ENCODE measurements at regions not wholly inside any gene's neighbourhood (a gene's known extent, or its start where the extent isn't known, plus 50 kb on each side); places are given as distances from the start of the nearest gene placed in this dataset.

DNA sequence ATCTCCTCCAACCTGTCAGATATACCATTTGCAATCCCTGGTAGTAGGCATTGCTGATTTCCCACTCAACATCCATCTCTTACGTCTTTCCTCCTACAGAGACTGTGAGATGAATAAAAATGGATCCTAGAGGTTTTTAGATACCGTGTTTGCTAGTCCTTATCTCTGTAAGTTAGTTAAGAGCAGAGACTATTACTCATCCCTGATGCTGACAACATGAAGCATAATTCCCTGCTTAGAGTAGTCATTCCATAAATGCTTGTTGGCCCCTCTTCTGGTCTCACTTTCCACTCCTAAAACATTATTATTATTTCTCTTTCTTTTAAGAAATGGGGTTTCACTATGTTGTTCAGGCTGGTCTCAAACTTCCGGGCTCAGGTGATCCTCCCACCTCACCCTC, 136.2 kb downstream of the RTP4 start:
- Histone ChIP-seq H3K79me2 (replicated peaks; ENCODE audit: insufficient read depth) (no peaks in the 10 kb centered on the region), H2AFZ (no peak overlapping the region), H3K4me2 (no peak overlapping the region), H4K20me1 (replicated peaks; ENCODE audit: insufficient read depth) (no peaks in the 10 kb centered on the region), H3K27me3 (ENCODE audit: insufficient read depth) (no peaks in the 10 kb centered on the region), H3K27ac (ENCODE audit: low read depth) (no peak overlapping the region), H3K4me1 (ENCODE audit: insufficient read depth) (peaks cover 10% of the 10 kb centered on the region), H3K4me3 (no peak overlapping the region), H3K36me3 (ENCODE audit: insufficient read depth) (no peaks in the 10 kb centered on the region), H3K9me2 (ENCODE audit: insufficient read depth) (no peaks in the 10 kb centered on the region; the same call in 1 of the 2 replicates), H3F3A (replicated peaks; ENCODE audit: low read depth) (no peaks in the 10 kb centered on the region)
- no peak overlapping the region for H3K27ac Mint-ChIP-seq
- H3K27me3 Mint-ChIP-seq (ENCODE audit: insufficient read depth, low read depth, poor library complexity): peaks cover 2% of the 10 kb centered on the region
- TF ChIP-seq ZNF331 (CRISPR knock-in tag; IDR thresholded peaks at IDR 0.05; ENCODE audit: low read depth) (no peak), EZH2 (IDR thresholded peaks at IDR 0.05; ENCODE audit: low read depth, unreplicated experiment) (no peak), JUNB (IDR thresholded peaks at IDR 0.05; ENCODE audit: unreplicated experiment) (no peak), ZNF114 (CRISPR knock-in tag; IDR thresholded peaks at IDR 0.05) (no peak), NANOG (IDR thresholded peaks at IDR 0.05; ENCODE audit: borderline replicate concordance) (no peak), STAT1 (IDR thresholded peaks at IDR 0.05; ENCODE audit: unreplicated experiment) (no peak)
- H3K9me3 Mint-ChIP-seq: no peaks in the 10 kb centered on the region
- H3K36me3 Mint-ChIP-seq (ENCODE audit: low read depth): no peaks in the 10 kb centered on the region
- peaks cover 10% of the 10 kb centered on the region; the same call in 2 of the 3 replicates for H3K4me1 Mint-ChIP-seq
- DNase-seq (ENCODE audit: low spot score): no peak
- no peak for ATAC-seq
- H3K4me3 Mint-ChIP-seq: no peak overlapping the region

GRCh38 chr3:187498211-187498724, 130.1 kb downstream of the RTP4 start:
- H3K36me3 Mint-ChIP-seq (ENCODE audit: low read depth): peaks cover 9% of the 10 kb centered on the region; the same call in 2 of the 3 replicates
- no peak overlapping the region for H3K4me3 ChIP-seq
- no peak overlapping the region for H3K4me2 ChIP-seq
- H3K79me2 ChIP-seq (replicated peaks; ENCODE audit: insufficient read depth): no peaks in the 10 kb centered on the region
- H4K20me1 ChIP-seq (replicated peaks; ENCODE audit: insufficient read depth): no peaks in the 10 kb centered on the region
- H3K27ac ChIP-seq (ENCODE audit: low read depth): no peak overlapping the region
- H3K27me3 Mint-ChIP-seq (ENCODE audit: insufficient read depth, low read depth, poor library complexity): no peaks in the 10 kb centered on the region
- ATAC-seq (no peak), DNase-seq (ENCODE audit: low spot score) (no peak)
- H3K27me3 ChIP-seq (ENCODE audit: insufficient read depth): no peaks in the 10 kb centered on the region
- H3F3A ChIP-seq (replicated peaks; ENCODE audit: low read depth): no peaks in the 10 kb centered on the region
- H3K4me1 Mint-ChIP-seq: no peaks in the 10 kb centered on the region
- peaks cover 19% of the 10 kb centered on the region for H3K9me3 Mint-ChIP-seq
- no peak overlapping the region for H3K4me3 Mint-ChIP-seq
- H2AFZ ChIP-seq: no peak overlapping the region
- no peaks in the 10 kb centered on the region for H3K4me1 ChIP-seq (ENCODE audit: insufficient read depth)
- peaks cover 12% of the 10 kb centered on the region; the same call in 1 of the 2 replicates for H3K9me2 ChIP-seq (ENCODE audit: insufficient read depth)
- H3K27ac Mint-ChIP-seq: no peak overlapping the region
- H3K36me3 ChIP-seq (ENCODE audit: insufficient read depth): peaks cover 4% of the 10 kb centered on the region
- TF ChIP-seq NANOG (IDR thresholded peaks at IDR 0.05; ENCODE audit: borderline replicate concordance) (no peak), STAT1 (IDR thresholded peaks at IDR 0.05; ENCODE audit: unreplicated experiment) (no peak), EZH2 (IDR thresholded peaks at IDR 0.05; ENCODE audit: low read depth, unreplicated experiment) (no peak), ZNF331 (CRISPR knock-in tag; IDR thresholded peaks at IDR 0.05; ENCODE audit: low read depth) (no peak), JUNB (IDR thresholded peaks at IDR 0.05; ENCODE audit: unreplicated experiment) (no peak), ZNF114 (CRISPR knock-in tag; IDR thresholded peaks at IDR 0.05) (no peak), REST (IDR thresholded peaks at IDR 0.05; ENCODE audit: unreplicated experiment) (no peak)
- TF ChIP-seq, protein P1, sequence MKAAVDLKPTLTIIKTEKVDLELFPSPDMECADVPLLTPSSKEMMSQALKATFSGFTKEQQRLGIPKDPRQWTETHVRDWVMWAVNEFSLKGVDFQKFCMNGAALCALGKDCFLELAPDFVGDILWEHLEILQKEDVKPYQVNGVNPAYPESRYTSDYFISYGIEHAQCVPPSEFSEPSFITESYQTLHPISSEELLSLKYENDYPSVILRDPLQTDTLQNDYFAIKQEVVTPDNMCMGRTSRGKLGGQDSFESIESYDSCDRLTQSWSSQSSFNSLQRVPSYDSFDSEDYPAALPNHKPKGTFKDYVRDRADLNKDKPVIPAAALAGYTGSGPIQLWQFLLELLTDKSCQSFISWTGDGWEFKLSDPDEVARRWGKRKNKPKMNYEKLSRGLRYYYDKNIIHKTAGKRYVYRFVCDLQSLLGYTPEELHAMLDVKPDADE (IDR thresholded peaks at IDR 0.05): no peak
- TF ChIP-seq, protein P2, sequence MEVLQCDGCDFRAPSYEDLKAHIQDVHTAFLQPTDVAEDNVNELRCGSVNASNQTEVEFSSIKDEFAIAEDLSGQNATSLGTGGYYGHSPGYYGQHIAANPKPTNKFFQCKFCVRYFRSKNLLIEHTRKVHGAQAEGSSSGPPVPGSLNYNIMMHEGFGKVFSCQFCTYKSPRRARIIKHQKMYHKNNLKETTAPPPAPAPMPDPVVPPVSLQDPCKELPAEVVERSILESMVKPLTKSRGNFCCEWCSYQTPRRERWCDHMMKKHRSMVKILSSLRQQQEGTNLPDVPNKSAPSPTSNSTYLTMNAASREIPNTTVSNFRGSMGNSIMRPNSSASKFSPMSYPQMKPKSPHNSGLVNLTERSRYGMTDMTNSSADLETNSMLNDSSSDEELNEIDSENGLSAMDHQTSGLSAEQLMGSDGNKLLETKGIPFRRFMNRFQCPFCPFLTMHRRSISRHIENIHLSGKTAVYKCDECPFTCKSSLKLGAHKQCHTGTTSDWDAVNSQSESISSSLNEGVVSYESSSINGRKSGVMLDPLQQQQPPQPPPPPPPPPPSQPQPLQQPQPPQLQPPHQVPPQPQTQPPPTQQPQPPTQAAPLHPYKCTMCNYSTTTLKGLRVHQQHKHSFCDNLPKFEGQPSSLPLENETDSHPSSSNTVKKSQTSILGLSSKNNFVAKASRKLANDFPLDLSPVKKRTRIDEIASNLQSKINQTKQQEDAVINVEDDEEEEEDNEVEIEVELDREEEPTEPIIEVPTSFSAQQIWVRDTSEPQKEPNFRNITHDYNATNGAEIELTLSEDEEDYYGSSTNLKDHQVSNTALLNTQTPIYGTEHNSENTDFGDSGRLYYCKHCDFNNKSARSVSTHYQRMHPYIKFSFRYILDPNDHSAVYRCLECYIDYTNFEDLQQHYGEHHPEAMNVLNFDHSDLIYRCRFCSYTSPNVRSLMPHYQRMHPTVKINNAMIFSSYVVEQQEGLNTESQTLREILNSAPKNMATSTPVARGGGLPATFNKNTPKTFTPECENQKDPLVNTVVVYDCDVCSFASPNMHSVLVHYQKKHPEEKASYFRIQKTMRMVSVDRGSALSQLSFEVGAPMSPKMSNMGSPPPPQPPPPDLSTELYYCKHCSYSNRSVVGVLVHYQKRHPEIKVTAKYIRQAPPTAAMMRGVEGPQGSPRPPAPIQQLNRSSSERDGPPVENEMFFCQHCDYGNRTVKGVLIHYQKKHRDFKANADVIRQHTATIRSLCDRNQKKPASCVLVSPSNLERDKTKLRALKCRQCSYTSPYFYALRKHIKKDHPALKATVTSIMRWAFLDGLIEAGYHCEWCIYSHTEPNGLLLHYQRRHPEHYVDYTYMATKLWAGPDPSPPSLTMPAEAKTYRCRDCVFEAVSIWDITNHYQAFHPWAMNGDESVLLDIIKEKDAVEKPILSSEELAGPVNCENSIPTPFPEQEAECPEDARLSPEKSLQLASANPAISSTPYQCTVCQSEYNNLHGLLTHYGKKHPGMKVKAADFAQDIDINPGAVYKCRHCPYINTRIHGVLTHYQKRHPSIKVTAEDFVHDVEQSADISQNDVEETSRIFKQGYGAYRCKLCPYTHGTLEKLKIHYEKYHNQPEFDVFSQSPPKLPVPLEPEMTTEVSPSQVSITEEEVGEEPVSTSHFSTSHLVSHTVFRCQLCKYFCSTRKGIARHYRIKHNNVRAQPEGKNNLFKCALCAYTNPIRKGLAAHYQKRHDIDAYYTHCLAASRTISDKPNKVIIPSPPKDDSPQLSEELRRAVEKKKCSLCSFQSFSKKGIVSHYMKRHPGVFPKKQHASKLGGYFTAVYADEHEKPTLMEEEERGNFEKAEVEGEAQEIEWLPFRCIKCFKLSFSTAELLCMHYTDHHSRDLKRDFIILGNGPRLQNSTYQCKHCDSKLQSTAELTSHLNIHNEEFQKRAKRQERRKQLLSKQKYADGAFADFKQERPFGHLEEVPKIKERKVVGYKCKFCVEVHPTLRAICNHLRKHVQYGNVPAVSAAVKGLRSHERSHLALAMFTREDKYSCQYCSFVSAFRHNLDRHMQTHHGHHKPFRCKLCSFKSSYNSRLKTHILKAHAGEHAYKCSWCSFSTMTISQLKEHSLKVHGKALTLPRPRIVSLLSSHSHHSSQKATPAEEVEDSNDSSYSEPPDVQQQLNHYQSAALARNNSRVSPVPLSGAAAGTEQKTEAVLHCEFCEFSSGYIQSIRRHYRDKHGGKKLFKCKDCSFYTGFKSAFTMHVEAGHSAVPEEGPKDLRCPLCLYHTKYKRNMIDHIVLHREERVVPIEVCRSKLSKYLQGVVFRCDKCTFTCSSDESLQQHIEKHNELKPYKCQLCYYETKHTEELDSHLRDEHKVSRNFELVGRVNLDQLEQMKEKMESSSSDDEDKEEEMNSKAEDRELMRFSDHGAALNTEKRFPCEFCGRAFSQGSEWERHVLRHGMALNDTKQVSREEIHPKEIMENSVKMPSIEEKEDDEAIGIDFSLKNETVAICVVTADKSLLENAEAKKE (CRISPR knock-in tag; IDR thresholded peaks at IDR 0.05): no peak

Measured in GM23338 (cell line).